GM20000 (cell line): ENCODE measurements at regions not wholly inside any gene's neighbourhood (a gene's known extent, or its start where the extent isn't known, plus 50 kb on each side); places are given as distances from the start of the nearest gene placed in this dataset.

ENCODE experiments used
- DNase-seq: peaks from one replicate; pipeline ENCODE4 v3.0.0; 2012; ENCODE audit warnings: low spot score
- TF ChIP-seq, protein P1 (sequence below): IDR thresholded peaks from 2 replicates; pipeline ENCODE4 v1.5.1; 2012; ENCODE audit warnings: mild to moderate bottlenecking, control low read depth; ENCODE audit errors: extremely low read depth, missing control alignments

DNA sequence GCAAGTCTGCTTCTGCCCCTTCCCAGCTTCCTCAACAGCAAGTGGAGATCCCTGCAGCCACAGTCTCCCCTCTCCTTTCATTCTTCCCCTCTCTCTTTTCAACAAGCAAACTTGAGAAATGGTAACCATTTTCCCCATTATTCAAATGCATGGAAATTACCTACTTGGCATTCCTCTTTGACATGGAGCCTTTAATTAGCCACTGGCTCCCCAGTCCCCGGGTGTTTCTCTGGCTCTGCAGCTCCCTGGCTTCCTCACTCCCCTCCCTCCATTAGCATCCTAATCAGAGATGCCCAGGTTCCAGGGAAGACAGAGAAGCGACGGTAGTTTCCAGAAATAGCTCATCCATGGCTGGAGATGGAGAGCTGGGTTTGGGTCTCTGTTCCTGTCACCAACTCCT lies 116.0 kb downstream of the CCT6B start:
- DNase-seq: no peak
- TF ChIP-seq, protein P1, sequence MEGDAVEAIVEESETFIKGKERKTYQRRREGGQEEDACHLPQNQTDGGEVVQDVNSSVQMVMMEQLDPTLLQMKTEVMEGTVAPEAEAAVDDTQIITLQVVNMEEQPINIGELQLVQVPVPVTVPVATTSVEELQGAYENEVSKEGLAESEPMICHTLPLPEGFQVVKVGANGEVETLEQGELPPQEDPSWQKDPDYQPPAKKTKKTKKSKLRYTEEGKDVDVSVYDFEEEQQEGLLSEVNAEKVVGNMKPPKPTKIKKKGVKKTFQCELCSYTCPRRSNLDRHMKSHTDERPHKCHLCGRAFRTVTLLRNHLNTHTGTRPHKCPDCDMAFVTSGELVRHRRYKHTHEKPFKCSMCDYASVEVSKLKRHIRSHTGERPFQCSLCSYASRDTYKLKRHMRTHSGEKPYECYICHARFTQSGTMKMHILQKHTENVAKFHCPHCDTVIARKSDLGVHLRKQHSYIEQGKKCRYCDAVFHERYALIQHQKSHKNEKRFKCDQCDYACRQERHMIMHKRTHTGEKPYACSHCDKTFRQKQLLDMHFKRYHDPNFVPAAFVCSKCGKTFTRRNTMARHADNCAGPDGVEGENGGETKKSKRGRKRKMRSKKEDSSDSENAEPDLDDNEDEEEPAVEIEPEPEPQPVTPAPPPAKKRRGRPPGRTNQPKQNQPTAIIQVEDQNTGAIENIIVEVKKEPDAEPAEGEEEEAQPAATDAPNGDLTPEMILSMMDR: no peak

DNA sequence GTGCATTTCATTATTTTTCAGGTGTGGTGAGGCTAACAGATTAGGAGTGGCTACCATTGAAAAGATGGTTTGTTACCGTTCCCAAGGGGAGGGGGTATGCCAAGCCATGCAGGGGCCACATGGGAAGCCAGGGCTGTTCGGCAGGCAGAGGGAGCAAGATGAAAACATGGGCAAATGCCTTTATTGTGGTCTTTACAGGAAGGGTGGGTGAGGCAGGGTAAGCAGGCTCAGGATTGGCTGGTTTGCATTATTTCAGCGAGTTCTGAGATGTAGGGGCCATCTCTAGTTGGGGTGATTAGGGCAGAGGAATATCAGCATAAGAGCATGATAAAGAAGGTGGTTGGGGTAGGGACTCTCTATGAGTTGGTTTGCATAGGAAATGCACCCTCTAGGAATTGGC lies 117.6 kb downstream of the CCT6B start:
- TF ChIP-seq, protein P1: no peak
- DNase-seq: no peak

DNA sequence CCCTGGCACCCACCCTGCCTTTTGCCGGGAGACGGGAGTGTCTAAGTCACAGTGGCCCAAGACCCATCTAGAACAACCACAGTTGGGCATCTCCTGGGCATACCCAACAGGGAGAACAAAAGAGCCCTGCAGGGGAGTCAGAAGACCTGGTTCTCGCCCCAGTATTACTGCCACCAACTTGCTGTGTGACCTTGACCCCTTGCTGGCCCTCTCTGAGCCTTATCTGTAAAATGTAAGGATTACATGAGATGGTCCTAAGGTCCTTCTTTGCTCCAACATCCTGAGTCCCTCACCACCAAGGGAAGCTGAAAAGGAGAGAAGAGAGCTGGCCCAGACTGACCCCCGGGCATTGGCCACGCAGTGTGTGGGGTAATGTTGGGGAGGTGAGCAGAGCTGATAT lies 119.0 kb downstream of the CCT6B start:
- TF ChIP-seq, protein P1: no peak
- DNase-seq: no peak

DNA sequence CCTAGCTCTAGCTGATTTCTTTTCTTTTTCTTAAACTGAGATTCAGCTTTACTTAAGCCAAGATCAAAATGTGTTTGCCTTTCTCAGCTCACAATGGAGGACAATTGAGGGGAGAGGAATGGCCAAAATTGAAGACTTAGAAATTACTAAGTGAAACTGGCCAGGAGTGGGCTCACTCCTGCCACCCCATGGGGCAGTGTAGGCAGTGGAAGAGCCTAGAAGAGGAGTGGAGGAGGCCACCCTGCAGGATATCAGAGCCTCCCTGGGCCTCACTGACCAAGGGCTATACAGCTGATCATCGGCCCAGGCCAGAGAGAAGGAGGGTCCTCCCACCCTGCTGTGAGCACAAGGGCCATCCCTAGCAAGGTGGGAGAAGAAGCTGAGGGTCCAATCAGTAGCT lies 119.8 kb downstream of the CCT6B start:
- TF ChIP-seq, protein P1: no peak
- DNase-seq: no peak

DNA sequence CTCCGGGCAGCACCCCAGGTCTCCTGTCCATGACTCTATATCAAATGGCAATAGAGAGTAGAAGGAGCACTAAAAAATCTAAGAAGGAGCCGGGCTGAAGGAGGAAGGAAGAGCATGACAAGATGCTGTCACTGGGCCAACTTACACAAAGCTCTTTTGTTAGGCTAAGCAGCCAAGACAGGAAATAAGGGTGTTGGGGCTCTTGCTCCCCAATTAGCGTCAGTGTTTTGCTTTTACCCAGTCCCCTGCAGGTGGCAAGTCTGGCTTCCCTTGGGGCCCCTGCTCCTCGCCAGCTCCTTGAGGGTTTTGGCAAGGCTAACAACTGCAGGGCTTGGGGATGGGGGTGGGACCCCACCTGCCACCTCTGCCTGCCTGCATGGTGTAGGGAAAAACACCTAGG lies 120.5 kb downstream of the CCT6B start:
- no peak for DNase-seq
- TF ChIP-seq, protein P1: no peak

DNA sequence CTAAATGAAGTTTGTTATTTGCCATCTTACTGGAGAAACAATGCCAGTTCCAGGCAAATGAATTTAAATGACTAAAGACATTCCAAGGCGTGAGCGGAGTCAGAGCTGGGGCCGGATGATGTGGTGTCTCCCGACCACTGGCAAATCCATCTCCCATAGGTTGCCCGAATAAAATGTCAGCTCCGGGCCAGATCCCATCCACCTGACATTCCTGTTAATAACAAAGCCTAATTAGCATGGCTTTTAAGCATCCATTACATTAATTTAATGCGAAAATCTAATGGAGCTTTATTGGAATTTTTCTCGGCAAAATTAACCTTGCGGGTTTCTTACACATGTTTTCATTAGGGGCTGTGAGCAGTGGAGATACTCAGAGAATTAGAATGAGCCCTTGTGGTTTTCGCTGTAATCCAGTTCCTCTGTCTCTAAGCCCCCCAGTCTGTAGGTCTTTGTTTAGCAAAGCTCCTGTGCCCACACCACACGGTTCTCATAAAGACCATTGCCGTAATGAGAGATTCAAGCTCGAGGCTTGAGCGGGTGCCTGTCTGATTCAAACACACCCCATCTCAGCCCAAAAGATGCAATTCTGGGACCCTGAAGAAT lies 123.3 kb downstream of the CCT6B start:
- TF ChIP-seq, protein P1: no peak
- DNase-seq: no peak

DNA sequence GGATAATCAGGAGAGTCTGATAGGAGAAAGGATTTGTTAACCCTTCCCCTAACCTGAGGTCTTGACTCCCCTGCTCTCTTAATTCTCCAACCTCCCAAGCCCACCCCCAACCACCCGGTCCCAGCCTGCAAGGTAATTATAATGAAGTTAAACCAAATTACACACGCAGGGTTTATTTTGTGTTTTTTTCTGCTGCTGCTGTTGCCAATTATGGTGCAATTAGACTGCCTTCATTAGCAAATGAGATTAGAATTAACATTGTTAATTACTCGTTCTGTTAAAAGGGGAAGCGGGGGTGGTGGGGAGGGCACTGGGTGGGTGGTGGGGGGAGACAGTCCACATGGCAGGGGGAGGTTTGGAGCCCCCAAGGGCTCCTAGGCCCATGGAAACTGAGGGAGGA lies 128.9 kb downstream of the CCT6B start:
- TF ChIP-seq, protein P1: no peak
- DNase-seq: no peak

DNA sequence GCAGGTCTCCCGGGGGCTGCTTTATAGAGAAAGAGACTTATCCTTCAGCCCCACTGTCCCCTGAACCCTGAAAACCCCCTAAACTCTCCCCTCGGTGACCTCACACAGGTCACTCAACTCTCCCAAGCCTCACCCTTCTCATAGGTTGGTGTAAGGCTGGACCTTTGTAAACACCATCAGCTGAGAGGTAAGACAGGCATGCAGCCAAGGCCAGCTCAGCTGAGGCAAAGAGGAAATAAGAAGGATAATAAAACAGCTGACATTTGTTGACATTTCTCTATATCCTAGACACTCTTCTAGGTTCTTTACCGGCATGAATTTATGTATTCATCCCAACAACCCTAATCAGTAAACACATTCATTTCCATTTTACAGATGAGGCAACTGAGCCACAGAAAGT lies 134.3 kb downstream of the CCT6B start:
- no peak for DNase-seq

More for the DNA sequence above, 134.3 kb downstream of the CCT6B start:
- TF ChIP-seq, protein P1: no peak
